Activated naive CD8-positive, alpha-beta T cell treated with anti-CD3 and anti-CD28 coated beads, Interleukin-2, amount 10 ng/mL, durations not matched to agents 7 days and 5 days (primary cell): ENCODE measurements at regions not wholly inside any gene's neighbourhood (a gene's known extent, or its start where the extent isn't known, plus 50 kb on each side); places are given as distances from the start of the nearest gene placed in this dataset.
A peak's percentile ranks its signal among the peaks of the same experiment; 100 is the strongest.

Experiments
- ATAC-seq: fragments of 150-1000 bp; cut with Tn5 transposase; one replicate; pipeline ENCODE4 v1.10.0; 2021; ENCODE audit warnings: low read depth, moderate library complexity
- POLR2A ChIA-PET: fragments of 350-600 bp; sonication (Branson Sonifier 250); formaldehyde crosslinking; loops from one replicate; lab custom pipeline; 2021; ENCODE audit warnings: antibody characterized with exemption; lab: Charles Lee
- DNase-seq: peaks from one replicate; pipeline ENCODE4 v3.0.0; 2021
- H3K27ac Mint-ChIP-seq: one replicate; pipeline ENCODE4 v1.8.0; 2022; ENCODE audit warnings: mild to moderate bottlenecking, mixed read lengths
- H3K27me3 Mint-ChIP-seq: one replicate; pipeline ENCODE4 v1.8.0; 2022; ENCODE audit warnings: mild to moderate bottlenecking, moderate library complexity, mixed read lengths
- H3K36me3 Mint-ChIP-seq: one replicate; pipeline ENCODE4 v1.8.0; 2021; ENCODE audit warnings: mild to moderate bottlenecking, mixed read lengths
- H3K4me1 Mint-ChIP-seq: one replicate; pipeline ENCODE4 v1.8.0; 2021; ENCODE audit warnings: mixed read lengths
- H3K4me3 Mint-ChIP-seq: one replicate; pipeline ENCODE4 v1.8.0; 2022; ENCODE audit warnings: mild to moderate bottlenecking, moderate library complexity, mixed read lengths
- H3K9me3 Mint-ChIP-seq: one replicate; pipeline ENCODE4 v1.8.0; 2021; ENCODE audit warnings: mixed read lengths

DNA sequence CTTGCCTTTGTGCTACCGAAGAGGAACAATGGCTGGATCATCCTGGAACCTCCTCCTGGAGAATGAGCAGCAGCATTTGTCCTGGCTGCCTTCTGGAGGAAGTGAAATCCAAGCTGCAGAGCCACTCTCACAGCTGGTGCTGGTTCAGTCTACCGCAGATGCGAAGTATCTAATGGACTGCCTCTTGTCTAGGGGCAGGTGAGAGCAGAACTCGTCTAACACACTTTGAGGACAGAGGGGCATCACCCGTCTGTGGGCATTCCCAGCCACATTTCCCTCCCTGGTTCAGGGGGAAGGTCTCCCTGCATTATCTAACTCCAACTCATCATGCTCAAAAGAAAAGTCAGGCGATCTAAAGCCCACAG, 338.2 kb upstream of the GATB start:
- no peaks in the 10 kb centered on the region for H3K9me3 Mint-ChIP-seq
- DNase-seq (no peak), ATAC-seq (no peak)
- no peak overlapping the region for H3K4me3 Mint-ChIP-seq
- H3K27ac Mint-ChIP-seq: peak overlapping the region; percentile 99
- peaks cover 15% of the 10 kb centered on the region for H3K36me3 Mint-ChIP-seq
- no peaks in the 10 kb centered on the region for H3K27me3 Mint-ChIP-seq
- H3K4me1 Mint-ChIP-seq: peaks cover 61% of the 10 kb centered on the region
- POLR2A ChIA-PET: no interaction called here

DNA sequence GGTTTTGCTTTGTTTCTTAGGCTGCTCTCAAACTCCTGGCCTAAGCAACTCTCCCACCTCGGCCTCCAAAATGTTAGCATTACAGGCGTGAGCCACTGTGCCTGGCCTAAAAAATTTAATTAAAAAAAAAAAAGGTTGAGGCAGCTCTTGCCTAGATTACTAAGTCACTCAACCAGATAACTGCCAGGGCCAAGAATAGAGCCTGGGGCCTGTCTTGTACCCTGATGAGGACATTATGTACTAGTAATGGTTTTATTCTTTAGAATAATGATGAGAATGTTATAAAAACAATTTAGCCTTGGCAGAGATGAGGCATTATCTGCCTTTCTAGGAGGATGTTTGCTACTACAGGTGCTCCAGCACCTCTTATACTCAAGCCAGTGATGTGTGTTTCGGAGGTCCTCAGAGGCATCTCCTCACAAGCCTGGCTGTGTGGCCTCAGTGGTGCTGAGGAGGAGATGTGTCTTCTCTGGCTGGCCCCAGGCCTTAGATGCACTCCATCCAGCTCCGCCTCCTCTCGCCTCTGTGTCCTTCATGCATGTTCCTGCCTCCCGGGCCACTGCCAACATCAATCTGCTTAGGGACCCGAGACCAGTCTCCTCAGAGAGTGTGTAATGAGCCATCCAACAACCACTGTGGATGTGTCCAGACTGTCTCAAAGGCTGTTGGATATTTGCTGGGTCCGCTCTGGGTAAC, 337.7 kb upstream of the GATB start:
- DNase-seq (no peak), ATAC-seq (no peak)
- Mint-ChIP-seq H3K27me3 (no peaks in the 10 kb centered on the region), H3K36me3 (peaks cover 15% of the 10 kb centered on the region), H3K27ac (peak overlapping the region; percentile 99), H3K4me3 (no peak overlapping the region), H3K9me3 (no peaks in the 10 kb centered on the region), H3K4me1 (peaks cover 63% of the 10 kb centered on the region)
- POLR2A ChIA-PET: no interaction called here

DNA sequence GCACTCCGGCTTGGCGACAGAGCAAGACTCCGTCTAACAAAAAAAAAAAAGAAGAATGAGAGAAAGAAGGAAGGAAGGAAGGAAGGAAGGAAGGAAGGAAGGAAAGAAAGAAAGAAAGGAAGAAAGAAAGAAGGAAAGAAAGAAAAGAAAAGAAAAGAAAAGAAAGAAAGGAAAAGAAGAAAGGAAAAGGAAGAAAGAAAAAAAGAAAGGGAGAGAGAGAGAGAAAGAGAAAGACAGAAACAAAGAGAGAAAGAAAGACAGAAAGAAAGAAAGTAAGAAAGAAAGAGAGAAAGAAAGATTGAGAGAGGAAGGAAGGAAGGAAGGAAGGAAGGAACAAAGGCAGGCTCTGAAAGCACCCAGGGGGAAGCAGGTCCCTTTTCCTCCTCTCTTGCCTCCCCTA, 336.6 kb upstream of the GATB start:
- H3K27ac Mint-ChIP-seq: peak overlapping the region; percentile 37
- no peaks in the 10 kb centered on the region for H3K9me3 Mint-ChIP-seq
- H3K27me3 Mint-ChIP-seq: no peaks in the 10 kb centered on the region
- no peak for ATAC-seq
- H3K4me1 Mint-ChIP-seq: peaks cover 56% of the 10 kb centered on the region
- peaks cover 12% of the 10 kb centered on the region for H3K36me3 Mint-ChIP-seq
- POLR2A ChIA-PET: interaction anchor here (0.6 kb wide), 1 partner anchor 10 kb away, joined by 3 read pairs; no protein-coding TSS in a partner anchor
- H3K4me3 Mint-ChIP-seq: no peak overlapping the region
- DNase-seq: no peak

DNA sequence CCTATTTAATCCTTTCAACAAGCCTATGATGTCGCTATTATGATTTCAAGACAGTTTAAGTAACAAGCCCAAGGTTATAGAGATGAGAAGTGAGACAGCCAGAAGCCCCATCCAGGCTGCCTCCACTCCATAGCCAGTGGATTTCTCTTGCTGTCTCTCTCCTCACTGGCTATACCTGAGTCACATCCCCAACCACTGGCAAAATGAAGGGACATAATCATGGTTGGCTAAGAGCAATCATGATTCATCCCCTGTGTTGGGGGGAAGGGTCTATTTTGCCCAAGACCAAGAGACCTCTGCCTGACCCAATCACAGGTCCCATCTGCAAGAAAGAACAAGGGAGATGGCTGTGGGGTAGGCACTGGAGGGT, 334.9 kb upstream of the GATB start:
- DNase-seq: no peak
- POLR2A ChIA-PET: interaction anchor here (0.7 kb wide), 1 partner anchor 440 kb away, joined by 3 read pairs; the partner anchor contains the start of gene FBXW7
- peaks cover 47% of the 10 kb centered on the region for H3K4me1 Mint-ChIP-seq
- H3K27me3 Mint-ChIP-seq: no peaks in the 10 kb centered on the region
- no peak overlapping the region for H3K4me3 Mint-ChIP-seq
- H3K9me3 Mint-ChIP-seq: no peaks in the 10 kb centered on the region
- peak overlapping the region; percentile 63 for H3K27ac Mint-ChIP-seq
- no peak for ATAC-seq
- H3K36me3 Mint-ChIP-seq: peaks cover 3% of the 10 kb centered on the region

DNA sequence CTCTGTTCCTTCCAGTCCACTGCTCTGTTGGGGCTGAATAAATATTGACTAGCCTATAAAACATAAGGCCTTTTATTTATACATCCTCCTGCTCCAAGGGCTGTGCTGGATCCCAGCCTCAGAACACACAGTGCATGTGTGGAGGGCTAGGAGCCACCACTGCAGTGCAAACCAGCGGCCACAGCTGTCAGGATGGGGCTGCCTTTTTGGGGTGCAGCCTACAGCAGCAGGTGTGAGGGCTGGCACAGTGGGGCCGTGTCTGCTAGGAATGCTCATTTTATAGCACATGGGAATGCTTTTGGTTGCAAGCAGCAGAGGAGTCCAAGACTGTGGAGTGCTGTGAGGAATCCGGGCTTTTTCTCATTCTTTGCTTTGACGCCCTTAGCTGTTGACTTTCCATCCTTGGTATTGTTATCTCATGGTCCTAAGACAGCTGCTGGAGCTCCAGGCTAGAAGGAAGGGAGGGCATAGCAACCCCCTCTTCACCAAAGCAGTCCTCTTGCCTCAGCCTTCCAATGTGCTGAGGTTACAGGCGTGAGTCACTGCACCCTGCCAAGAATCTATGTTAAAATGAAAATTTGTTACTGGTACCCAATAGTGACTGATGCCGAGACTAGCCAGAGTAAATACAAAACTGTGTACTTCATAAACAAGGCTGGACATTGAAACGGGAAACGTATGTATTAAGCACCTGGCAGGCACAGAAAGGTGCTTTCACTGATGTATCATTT, 334.3 kb upstream of the GATB start:
- POLR2A ChIA-PET: no interaction called here
- DNase-seq (no peak), ATAC-seq (no peak)
- Mint-ChIP-seq H3K4me3 (no peak overlapping the region), H3K36me3 (peaks cover 4% of the 10 kb centered on the region), H3K27ac (no peak overlapping the region), H3K27me3 (no peaks in the 10 kb centered on the region), H3K9me3 (peaks cover 2% of the 10 kb centered on the region), H3K4me1 (peaks cover 44% of the 10 kb centered on the region)

DNA sequence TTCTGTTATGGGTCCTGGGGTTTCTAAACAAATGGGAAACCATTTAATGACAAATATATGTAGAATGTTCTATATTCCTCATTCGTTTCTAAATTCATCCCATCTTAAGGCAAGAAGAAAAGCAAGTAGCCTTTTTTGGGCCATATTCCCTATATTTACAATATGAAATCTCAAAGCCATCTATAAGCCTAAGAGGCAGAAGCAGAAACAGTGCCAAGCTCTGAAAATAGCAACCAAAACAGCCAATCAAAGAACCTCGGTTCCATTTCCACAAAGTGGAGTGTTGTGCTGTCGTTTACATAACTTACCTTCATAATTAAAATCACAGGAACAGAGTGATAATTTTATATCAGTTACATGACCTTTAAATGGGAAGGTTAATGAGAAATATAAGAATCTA, 330.6 kb upstream of the GATB start:
- no peaks in the 10 kb centered on the region for H3K27me3 Mint-ChIP-seq
- POLR2A ChIA-PET: interaction anchor here (1.0 to 2.9 kb wide), 2 partner anchors 9 to 11 kb away, joined by 4 to 16 read pairs; no protein-coding TSS in a partner anchor
- peaks cover 11% of the 10 kb centered on the region for H3K36me3 Mint-ChIP-seq
- no peak for ATAC-seq
- DNase-seq: no peak
- no peak overlapping the region for H3K4me3 Mint-ChIP-seq
- peaks cover 37% of the 10 kb centered on the region for H3K4me1 Mint-ChIP-seq
- H3K9me3 Mint-ChIP-seq: peaks cover 2% of the 10 kb centered on the region
- no peak overlapping the region for H3K27ac Mint-ChIP-seq

DNA sequence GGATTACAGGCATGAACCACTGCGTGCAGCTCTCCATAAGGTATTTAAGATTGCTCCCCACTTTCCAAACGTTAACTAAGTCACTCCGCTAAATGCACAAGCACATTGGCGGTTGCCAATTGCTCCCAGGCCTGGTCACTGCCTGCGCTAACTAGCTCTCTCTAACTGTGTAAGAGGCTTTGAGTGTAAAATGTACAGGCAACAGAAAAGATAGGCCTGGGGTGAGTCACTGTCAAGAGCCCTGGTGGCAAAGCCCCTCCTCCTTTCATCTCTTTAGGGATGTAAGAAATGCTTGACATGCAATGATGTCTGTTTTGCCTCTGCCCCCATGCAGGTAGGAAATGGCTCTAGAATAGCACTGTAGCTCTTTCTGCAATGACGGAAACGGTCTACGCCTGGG, 329.7 kb upstream of the GATB start:
- H3K9me3 Mint-ChIP-seq: peaks cover 2% of the 10 kb centered on the region
- peak overlapping the region; percentile 96 for H3K27ac Mint-ChIP-seq
- POLR2A ChIA-PET: interaction anchor here (0.7 to 2.9 kb wide), 3 partner anchors 10 to 20 kb away, joined by 3 to 16 read pairs (median 4); no protein-coding TSS in a partner anchor
- peak overlapping the region; percentile 59 for H3K4me3 Mint-ChIP-seq
- peaks cover 11% of the 10 kb centered on the region for H3K36me3 Mint-ChIP-seq
- DNase-seq (no peak), ATAC-seq (peak; percentile 91)
- peaks cover 36% of the 10 kb centered on the region for H3K4me1 Mint-ChIP-seq
- H3K27me3 Mint-ChIP-seq: no peaks in the 10 kb centered on the region

DNA sequence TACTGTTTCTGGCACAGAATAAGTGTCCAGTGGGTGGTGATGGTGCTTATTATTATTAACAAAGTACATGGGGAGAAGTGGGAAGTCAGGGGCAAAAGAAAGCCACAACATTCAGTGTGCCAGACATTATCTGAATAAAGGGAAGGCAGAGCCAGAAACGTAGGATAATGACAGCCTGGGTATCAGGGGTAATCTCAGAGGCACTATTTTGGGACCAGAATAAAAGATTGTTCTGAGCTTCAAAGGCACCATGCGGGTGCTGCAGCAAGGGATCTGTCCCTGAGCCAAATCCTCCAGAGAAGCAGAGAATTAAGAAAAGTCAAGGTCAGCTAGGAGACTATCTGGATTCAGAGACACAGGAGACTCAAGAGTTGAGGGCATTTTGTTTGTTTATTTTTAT, 328.8 kb upstream of the GATB start:
- ATAC-seq (no peak), DNase-seq (no peak)
- H3K9me3 Mint-ChIP-seq: peaks cover 2% of the 10 kb centered on the region
- H3K4me3 Mint-ChIP-seq: no peak overlapping the region
- H3K36me3 Mint-ChIP-seq: peaks cover 11% of the 10 kb centered on the region
- peaks cover 29% of the 10 kb centered on the region for H3K4me1 Mint-ChIP-seq
- H3K27me3 Mint-ChIP-seq: no peaks in the 10 kb centered on the region
- peak overlapping the region; percentile 21 for H3K27ac Mint-ChIP-seq
- POLR2A ChIA-PET: interaction anchor here (2.9 kb wide), 1 partner anchor 11 kb away, joined by 16 read pairs; no protein-coding TSS in a partner anchor

DNA sequence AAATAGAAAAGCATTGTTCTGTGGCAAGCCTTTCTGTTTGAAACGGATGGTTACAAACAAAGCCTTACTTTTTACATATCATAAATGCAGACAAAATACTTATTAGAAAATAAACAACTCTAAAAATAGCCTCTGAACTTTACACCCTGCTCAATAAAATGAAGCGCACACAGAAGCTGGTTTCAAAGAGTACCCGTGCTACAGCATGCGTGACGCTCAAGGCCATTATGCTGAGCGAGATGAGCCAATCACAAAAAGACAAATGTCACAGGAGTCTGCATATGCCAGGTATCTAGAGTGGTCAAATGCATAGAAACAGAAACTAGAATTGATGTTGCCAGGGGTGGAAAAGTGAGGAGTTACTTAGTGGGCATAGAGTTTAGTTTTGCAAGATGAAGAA, 326.5 kb upstream of the GATB start:
- POLR2A ChIA-PET: no interaction called here
- Mint-ChIP-seq H3K27me3 (peaks cover 3% of the 10 kb centered on the region), H3K4me3 (no peak overlapping the region), H3K27ac (no peak overlapping the region), H3K4me1 (peaks cover 22% of the 10 kb centered on the region), H3K36me3 (peaks cover 11% of the 10 kb centered on the region), H3K9me3 (peaks cover 4% of the 10 kb centered on the region)
- DNase-seq (no peak), ATAC-seq (no peak)

DNA sequence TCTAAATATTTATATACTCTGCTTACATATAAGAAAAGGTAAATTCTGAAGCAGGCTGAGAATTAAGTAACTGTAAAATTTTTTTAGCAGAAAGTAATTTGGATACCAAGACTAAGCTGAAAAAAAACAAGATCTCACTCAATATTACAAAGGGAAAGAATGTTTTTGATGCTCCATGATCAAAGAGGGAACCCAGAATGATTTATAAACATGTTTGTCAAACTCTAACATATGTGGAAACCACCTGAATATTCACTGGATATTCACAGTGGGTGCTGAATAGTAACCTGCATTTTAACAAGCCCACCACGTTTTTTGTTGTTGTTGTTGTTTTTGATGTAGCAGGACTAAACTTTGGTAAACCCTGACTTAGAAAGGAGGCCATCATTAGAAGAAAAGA, 324.9 kb upstream of the GATB start:
- no peak for DNase-seq

DNA sequence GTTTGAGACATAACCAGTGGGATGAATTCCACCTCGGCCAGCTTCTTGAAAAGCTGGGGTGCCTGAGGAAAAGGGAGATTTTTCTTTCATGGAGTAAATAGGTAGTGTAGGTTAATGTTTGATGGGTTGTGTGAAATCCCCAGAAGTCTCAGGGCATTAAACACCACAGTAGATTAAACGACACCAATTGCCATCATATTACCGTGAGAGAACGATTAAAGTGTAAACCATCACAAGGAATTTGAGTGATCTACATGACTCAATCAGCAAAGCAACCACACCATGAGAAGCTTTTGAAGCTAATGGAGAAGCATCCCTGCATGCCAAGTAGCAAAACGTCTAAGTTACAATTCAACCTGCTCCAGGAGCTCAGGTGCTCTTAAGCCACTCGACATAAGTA, 322.5 kb upstream of the GATB start:
- Mint-ChIP-seq H3K4me1 (peaks cover 27% of the 10 kb centered on the region), H3K36me3 (peaks cover 6% of the 10 kb centered on the region), H3K27ac (no peak overlapping the region), H3K4me3 (no peak overlapping the region), H3K27me3 (peaks cover 3% of the 10 kb centered on the region), H3K9me3 (peaks cover 7% of the 10 kb centered on the region)
- POLR2A ChIA-PET: no interaction called here
- no peak for DNase-seq
- no peak for ATAC-seq

More for the DNA sequence above, 324.9 kb upstream of the GATB start:
- POLR2A ChIA-PET: interaction anchor here (2.8 kb wide), 1 partner anchor 15 kb away, joined by 8 read pairs; no protein-coding TSS in a partner anchor
- Mint-ChIP-seq H3K9me3 (peaks cover 9% of the 10 kb centered on the region), H3K4me3 (no peak overlapping the region), H3K36me3 (peaks cover 14% of the 10 kb centered on the region), H3K4me1 (peaks cover 25% of the 10 kb centered on the region), H3K27me3 (peaks cover 3% of the 10 kb centered on the region), H3K27ac (no peak overlapping the region)
- ATAC-seq: no peak

DNA sequence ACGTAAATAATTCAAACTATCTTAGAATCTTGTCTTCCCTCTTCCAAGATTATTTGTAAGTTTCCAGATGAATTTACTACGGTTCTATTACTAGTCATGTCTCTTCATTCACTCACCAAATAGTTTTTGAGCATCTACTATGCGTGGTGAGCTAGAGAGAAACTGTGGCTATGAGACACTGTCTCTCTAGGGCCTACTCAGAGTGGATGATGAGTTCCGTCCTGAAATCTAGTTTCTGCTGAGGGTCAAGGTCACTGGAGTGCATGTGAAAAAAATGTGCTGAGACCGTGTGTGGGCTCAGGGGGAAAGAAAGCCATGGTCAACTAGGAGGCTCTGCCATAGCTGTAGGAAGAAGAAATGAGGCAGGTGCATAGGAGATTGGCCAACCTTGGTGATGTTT, 320.2 kb upstream of the GATB start:
- ATAC-seq (no peak), DNase-seq (no peak)
- Mint-ChIP-seq H3K4me1 (peaks cover 31% of the 10 kb centered on the region), H3K9me3 (peaks cover 14% of the 10 kb centered on the region), H3K27me3 (peaks cover 3% of the 10 kb centered on the region), H3K4me3 (no peak overlapping the region), H3K36me3 (peaks cover 10% of the 10 kb centered on the region), H3K27ac (peak overlapping the region; percentile 3)
- POLR2A ChIA-PET: interaction anchor here (1.4 kb wide), 1 partner anchor 20 kb away, joined by 6 read pairs; no protein-coding TSS in a partner anchor

DNA sequence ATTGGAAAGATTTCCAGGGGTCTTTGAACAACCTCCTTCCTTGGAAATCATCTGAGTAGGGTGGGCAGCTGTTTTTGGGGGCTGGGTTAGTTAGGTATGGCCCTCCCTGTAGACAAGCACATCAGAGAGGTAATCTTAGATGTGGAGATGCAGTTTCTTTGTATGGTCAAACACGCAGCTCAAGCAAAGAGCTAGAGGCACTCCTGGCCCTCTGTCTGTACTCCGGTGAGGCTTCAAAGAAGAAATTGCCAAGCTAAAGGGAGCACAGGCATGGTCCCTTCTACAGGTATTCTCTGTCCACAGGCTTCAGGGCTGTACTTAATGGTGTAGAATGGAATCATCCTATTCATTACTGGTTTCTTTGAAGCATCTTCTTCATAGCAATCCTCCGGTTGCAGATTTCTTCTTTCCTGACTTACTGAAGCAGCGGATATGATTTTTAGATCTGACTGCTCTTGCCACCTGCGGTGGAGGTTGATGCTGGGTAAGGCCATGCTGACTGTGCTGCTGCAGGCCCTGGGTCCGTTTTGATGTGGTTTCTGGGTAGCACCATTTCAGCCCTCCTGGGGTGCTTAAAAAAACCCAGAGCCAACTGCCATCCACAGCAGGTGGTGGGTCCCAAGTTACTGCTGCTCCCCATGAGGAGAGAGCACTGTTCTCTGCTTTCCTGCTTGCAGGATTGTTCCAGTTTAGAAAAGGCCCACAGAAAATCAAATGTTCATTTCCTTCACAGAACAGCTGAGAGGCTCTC, 318.9 kb upstream of the GATB start:
- DNase-seq: peak; percentile 53
- Mint-ChIP-seq H3K4me1 (peaks cover 28% of the 10 kb centered on the region), H3K4me3 (peak overlapping the region; percentile 65), H3K27ac (peak overlapping the region; percentile 96), H3K27me3 (peaks cover 3% of the 10 kb centered on the region), H3K36me3 (peaks cover 10% of the 10 kb centered on the region), H3K9me3 (peaks cover 14% of the 10 kb centered on the region)
- ATAC-seq: peak; percentile 96
- POLR2A ChIA-PET: interaction anchor here (1.8 kb wide), 1 partner anchor 21 kb away, joined by 7 read pairs; no protein-coding TSS in a partner anchor
